Transverse colon (tissue), 4 donors: ENCODE measurements at regions not wholly inside any gene's neighbourhood (a gene's known extent, or its start where the extent isn't known, plus 50 kb on each side); places are given as distances from the start of the nearest gene placed in this dataset.

Source experiments
- DNase-seq: peaks from one replicate; pipeline ENCODE4 v3.0.0-alpha.2; 2019
- H3K27ac ChIP-seq, 4 donors: fragments of 200-600 bp; sonication (generic); 2 replicates each; pipeline ENCODE4 v1.5.1; 2016 to 2018; ENCODE audit warnings: inconsistent platforms in 4 of 4
- H3K27me3 ChIP-seq: fragments of 200-600 bp; sonication (generic); 2 replicates; pipeline ENCODE4 v1.5.1; 2017; ENCODE audit warnings: inconsistent platforms
- H3K36me3 ChIP-seq, 4 donors: fragments of 200-600 bp; sonication (generic); 2 replicates each; pipeline ENCODE4 v1.5.1; 2017 to 2019; ENCODE audit warnings: inconsistent platforms in 4 of 4
- H3K4me1 ChIP-seq, 4 donors: fragments of 200-600 bp; sonication (generic); 2 replicates each; pipeline ENCODE4 v1.5.1; 2017 to 2020; ENCODE audit warnings: inconsistent platforms in 4 of 4
- H3K4me3 ChIP-seq, 4 donors: fragments of 200-600 bp; sonication (generic); 1 replicate in 1 of 4; 2 replicates in 3 of 4; pipeline versions ENCODE4 v1.5.1 to v1.6.1; 2017 to 2019; ENCODE audit warnings: inconsistent platforms in 4 of 4
- H3K9me3 ChIP-seq, 2 donors: fragments of 200-600 bp; sonication (generic); 2 replicates each; pipeline ENCODE4 v1.5.1; 2017 to 2019; ENCODE audit warnings: inconsistent platforms in 2 of 2
- CTCF ChIP-seq, 5 experiments: fragments of 200-600 bp in 3 of 5; fragments of 450-650 bp in 2 of 5; sonication (generic) in 3 of 5; IDR thresholded peaks; 1 replicate in 2 of 5; 2 replicates in 3 of 5; pipeline ENCODE4 v1.5.1; 2016 to 2017; ENCODE audit warnings: antibody characterized with exemption in 5 of 5, inconsistent platforms in 3 of 5, mild to moderate bottlenecking in 2 of 5, moderate library complexity in 1 of 5
- EP300 ChIP-seq: sonication (generic); formaldehyde crosslinking; IDR thresholded peaks from one replicate; pipeline ENCODE4 v1.6.1; 2017; ENCODE audit warnings: antibody characterized with exemption, low read depth
- POLR2A ChIP-seq: fragments of 450-650 bp; IDR thresholded peaks from one replicate; pipeline ENCODE4 v1.6.1; 2016; ENCODE audit warnings: antibody characterized with exemption, mild to moderate bottlenecking, moderate library complexity
- POLR2AphosphoS5 ChIP-seq, 3 donors: sonication (generic); formaldehyde crosslinking; IDR thresholded peaks; one replicate each; pipeline ENCODE4 v1.6.1; 2016; ENCODE audit warnings: antibody characterized with exemption in 3 of 3
- WGBS, 2 donors: methylation state at CpG; one replicate each; pipeline ENCODE4 v1.1.5; 2018; ENCODE audit warnings: low coverage in 1 of 2; 5-methylcytosine and 5-hydroxymethylcytosine counted together
- in situ Hi-C, 4 donors: fragments of 200-750 bp; cut with MboI; loops; one replicate each; pipeline versions ENCODE4 v1.15.0 to v1.15.1; 2017; ENCODE audit warnings: low sequenced_read_pairs in 3 of 4, low pct_ligation_motif_present in 1 of 4, low pct_unique_long_range_greater_than_20kb in 1 of 4
- intact Hi-C: fragments of 100-400 bp; cut with DNase I; formaldehyde crosslinking; loops from one replicate; pipeline ENCODE4 v1.15.1; 2023; ENCODE audit warnings: low total_unique reads

GRCh38 chr13:40434516-40435397 lies 231.7 kb downstream of the FOXO1 start:
- peaks cover 0 to 22% (median 4%) of the 10 kb centered on the region in 4 donors for H3K4me1 ChIP-seq
- intact Hi-C loops (no loop called here), in situ Hi-C loops (no loop called here)
- DNase-seq: no peak
- no peak overlapping the region for H3K27ac ChIP-seq
- no peaks in the 10 kb centered on the region for H3K36me3 ChIP-seq
- TF ChIP-seq CTCF (IDR thresholded peaks at IDR 0.05) (no peak), POLR2AphosphoS5 (IDR thresholded peaks at IDR 0.05) (no peak), POLR2A (no peak)
- H3K4me3 ChIP-seq: no peak overlapping the region
- 68 to 76% methylated on average over 4 of the region's 4 CpGs for WGBS, 2 donors
- no peaks in the 10 kb centered on the region for H3K27me3 ChIP-seq
- H3K9me3 ChIP-seq: no peaks in the 10 kb centered on the region

- DNase-seq: no peak
- intact Hi-C loops: no loop called here
- TF ChIP-seq CTCF (IDR thresholded peaks at IDR 0.05): no peak
- TF ChIP-seq POLR2A: no peak
- no peak for TF ChIP-seq POLR2AphosphoS5 (IDR thresholded peaks at IDR 0.05)
- no peak for TF ChIP-seq EP300
- no peak overlapping the region for H3K4me3 ChIP-seq
- 61 to 70% methylated on average over 4 to 6 of the region's 6 CpGs for WGBS, 2 donors
- H3K9me3 ChIP-seq: no peaks in the 10 kb centered on the region
- in situ Hi-C loops: no loop called here
- no peaks in the 10 kb centered on the region for H3K27me3 ChIP-seq
- H3K4me1 ChIP-seq: peaks cover 15 to 37% (median 17%) of the 10 kb centered on the region in 4 donors
- peak overlapping the region in 3 of 4 donors; percentile 64 to 77 (median 77) for H3K27ac ChIP-seq
- H3K36me3 ChIP-seq: no peaks in the 10 kb centered on the region
Measured at GRCh38 chr13:40438022-40438680, 228.3 kb downstream of the FOXO1 start.

GRCh38 chr13:40438999-40439797 lies 227.2 kb downstream of the FOXO1 start:
- Histone ChIP-seq H3K4me1 (peaks cover 15 to 37% (median 17%) of the 10 kb centered on the region in 4 donors), H3K4me3 (no peak overlapping the region), H3K27me3 (no peaks in the 10 kb centered on the region), H3K9me3 (no peaks in the 10 kb centered on the region), H3K27ac (peak overlapping the region; percentile 55 to 77 (median 70)), H3K36me3 (no peaks in the 10 kb centered on the region)
- intact Hi-C loops: no loop called here
- no peak for DNase-seq
- 42 to 58% methylated on average over 8 to 12 of the region's 12 CpGs for WGBS, 2 donors
- in situ Hi-C loops: no loop called here
- no peak for TF ChIP-seq POLR2A
- no peak for TF ChIP-seq CTCF (IDR thresholded peaks at IDR 0.05)
- no peak for TF ChIP-seq EP300
- no peak for TF ChIP-seq POLR2AphosphoS5 (IDR thresholded peaks at IDR 0.05)

GRCh38 chr13:40439928-40440327 lies 226.5 kb downstream of the FOXO1 start:
- intact Hi-C loops: no loop called here
- Histone ChIP-seq H3K27ac (peak overlapping the region; percentile 55 to 77 (median 70)), H3K4me1 (peaks cover 15 to 37% (median 17%) of the 10 kb centered on the region in 4 donors), H3K27me3 (no peaks in the 10 kb centered on the region), H3K9me3 (no peaks in the 10 kb centered on the region), H3K4me3 (no peak overlapping the region), H3K36me3 (no peaks in the 10 kb centered on the region)
- in situ Hi-C loops: no loop called here
- TF ChIP-seq POLR2A (no peak), POLR2AphosphoS5 (IDR thresholded peaks at IDR 0.05) (no peak)
- DNase-seq: no peak
